GM19455 (cell line): ENCODE measurements at regions not wholly inside any gene's neighbourhood (a gene's known extent, or its start where the extent isn't known, plus 50 kb on each side); places are given as distances from the start of the nearest gene placed in this dataset.

Experiments used
- ATAC-seq: cut with Tn5 transposase; IDR thresholded peaks from one replicate; pipeline ENCODE4 v1.9.1; 2021; ENCODE audit not compliant: unreplicated experiment

DNA sequence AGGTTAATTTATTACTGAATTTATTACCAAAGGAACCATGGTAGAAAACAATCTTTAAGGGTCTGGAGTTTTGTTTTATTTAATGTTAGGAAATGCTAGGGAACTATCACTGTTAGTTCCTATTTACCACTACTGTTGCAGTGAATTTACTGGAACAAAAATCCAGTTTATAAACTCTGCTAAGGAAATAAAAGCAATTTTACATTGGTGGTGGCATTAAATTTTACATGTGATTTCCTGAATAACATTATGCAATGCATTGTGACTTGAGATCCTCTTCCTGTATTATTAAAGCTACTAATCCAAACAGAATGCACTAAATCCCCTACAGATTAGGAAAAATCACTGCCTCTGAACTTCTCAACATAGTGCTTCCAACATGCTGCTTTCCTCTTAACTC, 599.5 kb upstream of the PTGER4 start:
- ATAC-seq = no peak

DNA sequence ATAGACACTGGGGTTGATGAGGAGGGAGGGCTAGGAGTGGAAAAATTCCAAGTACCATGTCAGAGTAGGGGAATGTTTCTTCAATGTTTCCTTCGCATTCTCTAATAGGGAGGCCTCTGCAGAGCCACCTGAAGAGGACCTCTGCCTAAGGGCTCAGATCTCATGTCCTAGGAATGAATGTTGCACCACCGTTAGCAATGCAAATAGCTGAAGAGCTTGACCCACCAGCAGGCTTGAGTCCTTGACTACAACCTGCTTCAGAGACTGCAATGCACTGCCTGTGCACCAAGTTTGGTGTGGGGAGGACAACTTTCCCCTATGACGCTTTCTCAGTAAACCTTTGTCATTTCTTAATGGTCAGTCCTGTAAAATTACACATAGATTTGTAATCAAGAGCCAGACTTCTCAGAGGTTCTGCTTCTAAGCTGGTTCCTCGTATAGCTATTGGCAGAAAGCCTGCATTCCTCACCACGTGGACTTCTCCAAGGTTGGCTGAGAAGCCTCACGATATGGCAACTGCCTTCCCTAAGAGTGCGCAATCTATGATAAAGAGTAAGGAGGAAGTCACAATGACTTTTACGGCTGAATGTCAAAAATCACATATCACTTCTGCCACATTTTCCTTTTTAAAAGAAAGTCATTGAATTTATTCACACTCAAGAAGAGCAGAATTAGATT, 600.7 kb upstream of the PTGER4 start:
- ATAC-seq = no peak

DNA sequence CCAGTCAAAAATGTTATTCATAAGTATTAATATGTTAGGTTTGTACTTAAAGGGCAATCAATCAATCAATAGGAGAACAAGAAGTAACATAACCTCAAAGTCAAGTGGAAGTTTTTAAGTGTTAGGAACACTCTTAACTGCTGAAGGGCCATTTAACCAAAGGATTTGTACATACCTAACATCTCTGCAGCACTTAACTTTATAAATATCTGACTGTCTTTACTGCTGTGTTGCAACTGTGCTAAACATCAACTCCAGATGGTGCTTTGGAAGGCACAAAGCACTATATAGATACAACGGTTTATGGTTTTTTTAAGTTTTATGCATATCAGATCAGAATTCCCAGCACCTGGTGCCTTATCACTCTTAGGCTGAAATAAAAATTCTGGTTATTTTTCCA, 604.9 kb upstream of the PTGER4 start:
- no peak for ATAC-seq

DNA sequence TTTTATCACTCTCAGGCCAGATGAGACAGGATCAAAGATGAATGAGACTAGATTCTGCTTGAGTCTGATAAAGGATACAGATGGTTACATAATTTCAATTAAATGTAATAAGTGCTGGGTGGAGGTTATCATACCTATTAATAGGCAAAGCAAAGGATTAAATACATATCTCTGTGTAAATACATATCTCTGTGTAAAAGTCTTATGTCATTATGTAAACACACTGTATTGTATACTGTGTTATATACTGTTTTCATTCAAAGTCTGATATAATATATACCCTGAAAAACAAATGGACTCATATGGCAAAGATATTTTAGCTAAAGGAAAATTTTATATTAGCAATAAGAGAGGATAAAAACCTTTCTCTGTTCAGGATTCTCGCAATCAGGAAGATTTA, 605.8 kb upstream of the PTGER4 start:
- no peak for ATAC-seq

DNA sequence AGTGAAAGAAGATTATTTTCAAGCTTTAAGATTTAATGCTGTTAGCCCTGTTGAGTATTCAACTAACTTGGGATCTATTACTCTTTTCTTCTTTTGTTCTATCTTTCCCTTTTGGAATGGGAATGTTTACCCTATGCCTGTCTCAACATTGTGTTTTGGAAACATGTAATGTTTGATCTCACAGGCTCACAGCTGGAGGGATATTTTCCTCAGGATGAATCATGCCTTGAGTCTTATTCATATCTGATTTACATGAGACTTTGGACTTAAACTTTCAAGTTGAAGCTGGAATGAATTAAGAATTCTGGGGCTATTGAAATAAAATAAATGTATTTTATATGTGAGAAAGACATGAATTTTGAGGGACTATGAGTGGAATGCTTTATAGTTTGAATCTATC, 607.8 kb upstream of the PTGER4 start:
- ATAC-seq = no peak

DNA sequence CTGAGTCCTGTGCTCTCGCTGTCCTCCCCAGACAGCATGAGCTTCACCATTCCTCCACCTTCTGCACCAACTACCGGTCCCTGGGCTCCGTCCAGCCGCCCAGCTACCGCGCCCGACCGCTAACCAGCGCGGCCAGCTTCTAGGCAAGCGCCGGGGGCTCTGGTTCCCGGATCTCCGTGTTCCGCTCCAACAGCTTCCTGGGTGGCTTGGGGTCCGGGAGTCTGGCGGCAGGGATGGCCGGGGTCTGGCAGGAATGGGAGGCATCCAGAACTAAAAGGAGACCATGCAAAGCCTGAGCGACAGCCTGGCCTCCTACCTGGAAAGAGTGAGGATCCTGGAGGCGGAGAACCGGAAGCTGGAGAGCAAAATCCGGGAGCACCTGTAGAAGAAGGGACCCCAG, 613.1 kb upstream of the PTGER4 start:
- no peak for ATAC-seq

DNA sequence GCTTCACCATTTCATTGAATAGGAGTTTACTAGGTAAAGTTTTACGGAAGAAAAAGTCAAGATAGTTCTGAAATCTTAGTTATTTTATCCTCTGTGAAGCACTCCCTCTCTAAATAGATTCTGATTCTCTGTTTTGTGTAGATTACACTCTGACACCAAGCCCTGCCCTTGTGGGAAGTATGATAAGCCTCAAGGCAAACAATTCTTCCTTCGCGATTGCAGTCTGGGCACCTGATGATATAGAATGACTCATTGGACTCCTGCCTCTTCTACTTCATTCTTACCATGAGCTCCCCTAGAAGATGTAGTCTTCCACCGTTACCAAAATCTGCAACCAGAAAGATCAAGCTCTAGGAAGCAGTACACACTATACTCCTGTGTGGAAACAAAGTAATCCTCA, 626.9 kb upstream of the PTGER4 start:
- no peak for ATAC-seq

DNA sequence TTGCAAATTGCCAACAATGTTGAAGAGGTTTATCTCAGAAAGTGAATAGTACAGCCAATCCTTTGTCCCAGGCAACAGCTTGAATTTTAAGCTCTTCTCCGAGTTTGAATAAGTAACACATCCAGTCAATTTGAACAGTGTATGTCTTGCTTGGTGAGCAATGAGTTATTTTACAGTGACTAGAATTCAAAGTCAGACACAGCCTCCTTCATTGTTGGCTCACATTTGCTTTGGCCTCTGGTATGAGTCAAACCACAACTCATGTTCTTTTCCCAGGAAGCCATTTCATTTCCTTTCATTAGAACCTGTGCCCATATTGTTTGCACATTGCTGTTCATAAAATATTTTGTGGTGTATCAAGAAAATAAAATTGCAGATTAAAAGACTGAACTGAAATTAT, 622.0 kb upstream of the DAB2 start:
- ATAC-seq = no peak

DNA sequence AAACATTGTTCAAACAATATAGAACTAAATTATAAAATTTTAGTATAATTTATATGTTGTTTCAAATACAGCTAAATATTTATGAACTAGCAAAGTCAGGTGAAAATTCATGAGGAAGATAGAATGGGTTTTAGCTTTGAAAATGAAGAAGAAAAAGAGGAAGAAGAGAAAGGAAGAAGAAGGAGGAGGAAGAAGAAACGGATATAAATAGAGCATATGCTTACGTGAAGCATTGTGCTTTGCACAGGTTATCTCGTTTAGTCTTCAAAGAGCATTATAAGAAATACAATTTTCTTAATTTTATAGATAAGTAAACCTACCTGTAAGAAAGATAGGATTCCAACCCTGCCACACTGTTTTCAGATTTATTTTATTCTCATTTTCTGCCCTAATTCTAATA, 620.6 kb upstream of the DAB2 start:
- ATAC-seq = no peak

DNA sequence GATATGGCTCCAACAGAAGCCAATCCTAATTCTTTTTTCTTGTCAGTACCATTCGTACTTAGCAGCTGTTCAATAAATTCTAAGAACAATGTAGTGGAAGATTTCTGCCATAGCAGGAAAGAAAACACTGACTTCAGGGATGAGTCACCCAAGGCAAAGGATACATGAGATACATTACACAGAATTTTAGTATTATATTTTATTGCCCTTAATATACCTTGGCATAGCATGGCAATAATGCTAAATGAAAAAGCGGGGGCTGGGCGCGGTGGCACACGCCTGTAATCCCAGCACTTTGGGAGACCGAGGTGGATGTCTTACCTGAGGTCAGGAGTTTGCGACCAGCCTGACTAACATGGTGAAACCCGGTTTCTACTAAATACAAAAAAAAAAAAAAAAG, 619.1 kb upstream of the DAB2 start:
- ATAC-seq = no peak

DNA sequence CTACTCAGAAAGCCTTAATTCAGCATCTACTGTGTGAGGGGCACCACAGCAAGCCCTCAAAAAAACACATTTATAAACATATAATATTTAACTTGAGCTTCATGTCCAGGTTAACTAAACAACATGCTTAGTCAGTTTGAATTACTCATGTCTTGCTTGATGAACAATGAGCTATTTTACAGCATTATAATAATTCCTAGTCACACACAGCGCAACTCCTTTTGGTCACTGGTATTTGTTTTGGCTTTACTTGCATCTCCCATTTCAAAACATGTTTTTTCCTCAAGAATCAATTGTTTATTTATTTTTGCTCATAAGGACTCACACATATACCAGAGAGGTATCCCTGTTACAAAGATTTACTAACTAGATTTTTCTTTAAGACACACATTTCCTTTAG, 616.7 kb upstream of the DAB2 start:
- no peak for ATAC-seq

DNA sequence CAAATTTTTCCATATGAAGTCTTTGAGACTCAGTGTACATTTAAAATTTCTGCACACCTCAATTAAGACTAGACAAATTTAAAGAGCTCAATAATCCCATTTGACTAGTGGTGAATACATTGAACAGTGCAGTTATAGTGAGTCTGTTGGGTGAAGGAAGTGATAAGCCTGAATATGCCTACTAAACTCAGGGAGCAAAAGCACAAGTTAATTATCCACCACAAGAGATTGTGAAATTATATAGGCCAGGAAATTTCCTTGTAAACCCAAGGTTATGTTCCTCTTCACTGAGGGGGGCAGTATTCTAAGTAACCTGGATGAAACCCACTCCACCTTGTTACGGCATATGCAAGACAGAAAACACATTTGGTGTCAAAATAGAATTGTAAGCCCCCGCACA, 612.9 kb upstream of the DAB2 start:
- no peak for ATAC-seq

DNA sequence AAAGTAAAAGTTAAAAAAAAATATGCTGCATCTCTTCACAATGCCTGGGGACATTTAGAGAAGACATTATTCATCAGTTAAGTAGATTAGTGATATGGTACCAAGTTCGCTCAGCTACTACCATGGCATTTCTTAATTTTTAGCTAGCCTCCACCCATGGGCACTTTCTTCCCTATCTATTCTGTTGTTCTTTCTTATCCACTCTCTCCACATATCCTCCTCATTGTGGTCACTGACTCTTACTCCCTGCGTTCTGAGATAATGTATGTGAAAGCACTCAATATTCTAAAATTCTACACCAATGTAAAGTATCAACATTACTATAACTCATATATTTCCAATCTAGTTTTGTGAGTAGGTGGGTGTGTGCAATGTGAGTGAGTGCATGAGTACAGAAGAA, 609.7 kb upstream of the DAB2 start:
- ATAC-seq = no peak

DNA sequence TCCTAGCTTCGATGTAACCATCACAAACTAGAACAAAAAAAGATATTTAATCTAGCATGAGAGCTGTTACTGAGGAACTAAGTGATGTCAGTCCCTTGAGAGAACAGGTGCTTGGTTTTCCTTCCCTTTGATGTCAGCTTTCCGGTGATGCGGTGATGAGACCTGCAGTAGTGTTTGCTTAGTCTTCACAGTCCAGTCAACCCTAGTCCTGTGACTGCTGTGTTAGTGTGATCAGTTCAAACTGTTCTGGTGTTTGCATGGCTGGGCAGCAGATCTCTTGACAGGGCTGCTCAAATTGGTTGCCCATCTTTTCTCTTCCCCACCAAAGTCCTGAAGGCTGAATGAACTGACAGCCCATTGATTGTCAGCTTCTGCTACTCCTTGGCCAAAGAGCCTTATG, 608.6 kb upstream of the DAB2 start:
- no peak for ATAC-seq

DNA sequence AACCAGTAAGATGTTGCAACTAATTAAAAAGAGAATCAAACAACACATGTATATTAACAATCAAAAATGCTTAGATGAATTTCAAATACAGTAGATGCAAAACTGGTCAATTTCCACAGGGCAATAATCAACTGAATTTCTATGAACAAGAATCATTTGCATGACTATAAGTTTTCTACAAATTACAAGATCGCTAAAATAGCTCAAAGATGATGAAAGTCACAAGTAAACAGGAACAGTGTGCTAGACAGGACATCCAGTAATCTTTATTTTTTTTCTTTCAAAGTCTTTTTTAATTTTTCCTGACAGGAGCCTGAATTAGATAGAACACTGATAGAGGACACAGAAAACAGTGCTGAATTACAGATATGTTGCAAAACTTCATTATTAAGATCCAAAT, 608.2 kb upstream of the DAB2 start:
- no peak for ATAC-seq

DNA sequence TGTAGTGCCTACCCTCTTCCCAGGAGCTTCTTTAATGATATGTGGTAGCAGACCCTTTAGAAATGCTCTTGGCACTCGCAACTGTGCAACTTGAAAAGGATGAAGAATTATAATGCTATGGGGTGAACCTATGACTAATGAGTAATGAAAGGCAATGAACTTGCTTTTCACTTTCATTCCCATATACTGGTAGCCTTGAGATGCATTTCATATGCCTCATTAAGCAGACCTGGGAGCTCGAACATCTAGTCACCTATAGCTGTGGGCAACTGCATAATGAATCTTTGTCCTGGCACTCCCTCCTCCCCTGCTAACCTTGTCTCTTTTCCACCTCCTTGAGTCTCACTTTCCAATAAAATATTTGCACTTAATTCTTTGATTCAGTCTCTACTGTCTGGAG, 605.9 kb upstream of the DAB2 start:
- no peak for ATAC-seq

DNA sequence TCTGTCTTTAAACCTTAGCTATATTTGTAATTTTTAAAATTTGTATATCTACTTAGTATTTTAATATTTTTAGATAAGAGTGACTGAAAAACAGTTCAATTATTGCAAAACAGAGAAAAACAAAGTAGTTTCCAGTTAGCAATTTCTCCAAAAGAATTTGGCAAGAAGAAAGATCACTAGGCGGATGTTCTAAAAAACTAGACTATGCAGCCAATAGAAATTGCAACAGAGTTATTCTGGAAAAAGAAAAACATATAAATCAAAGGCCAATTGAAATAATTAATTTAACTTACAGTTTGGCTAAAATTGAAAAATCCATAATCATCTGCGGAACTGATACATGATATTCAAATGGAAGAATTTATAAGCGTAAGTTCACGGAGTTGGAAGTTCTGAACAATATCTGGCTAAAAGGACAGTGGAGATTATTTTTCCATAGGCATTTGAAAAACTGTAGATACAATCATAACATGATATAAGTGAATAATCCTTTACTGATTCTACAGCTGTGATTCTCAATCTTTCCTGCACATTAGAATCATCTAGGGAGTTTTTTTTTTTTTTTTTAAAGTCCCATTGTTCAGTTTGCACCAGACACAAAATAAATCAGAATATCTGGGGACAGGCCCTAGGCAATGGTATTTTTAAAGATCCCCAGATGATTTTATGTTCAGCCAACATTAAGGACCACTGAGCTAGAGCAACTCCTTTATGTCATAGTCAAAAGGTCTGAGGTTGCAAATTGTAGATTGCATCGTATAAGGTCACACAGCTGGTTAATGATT, 605.1 kb upstream of the DAB2 start:
- ATAC-seq = no peak

DNA sequence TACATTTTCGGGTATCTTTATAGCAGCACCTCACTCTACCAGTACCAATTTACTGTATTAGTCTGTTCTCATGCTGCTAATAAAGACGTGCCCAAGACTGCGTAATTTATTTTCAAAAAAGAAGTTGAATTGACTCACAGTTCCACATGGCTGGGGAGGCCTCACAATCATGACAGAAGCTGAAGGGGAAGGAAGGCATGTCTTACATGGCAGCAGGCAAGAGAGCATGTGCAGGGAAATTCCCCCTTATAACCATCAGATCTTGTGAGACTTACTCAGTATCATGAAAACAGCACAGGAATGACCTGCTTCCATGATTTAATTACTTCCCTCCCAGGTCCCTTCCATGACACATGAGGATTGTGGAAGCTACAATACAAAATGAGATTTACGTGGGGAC, 602.6 kb upstream of the DAB2 start:
- ATAC-seq = no peak

DNA sequence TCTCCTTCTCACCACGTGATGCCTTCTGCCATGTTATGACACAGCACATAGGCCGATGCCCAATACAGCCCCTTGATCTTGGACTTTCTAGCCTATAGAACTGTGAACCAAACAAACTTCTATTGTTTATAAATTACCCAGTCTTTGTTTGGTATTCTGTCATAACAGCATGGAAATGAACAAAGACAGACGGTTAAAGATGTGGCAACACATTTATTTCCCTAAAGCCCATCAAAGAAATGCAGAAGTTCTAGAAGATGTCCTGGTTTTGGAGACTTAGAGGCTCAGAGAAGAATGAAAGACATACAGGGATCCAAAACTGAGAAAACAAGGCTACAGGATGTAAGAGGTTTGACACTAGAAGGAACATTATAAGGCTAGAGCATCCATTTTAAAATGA, 600.8 kb upstream of the DAB2 start:
- no peak for ATAC-seq

DNA sequence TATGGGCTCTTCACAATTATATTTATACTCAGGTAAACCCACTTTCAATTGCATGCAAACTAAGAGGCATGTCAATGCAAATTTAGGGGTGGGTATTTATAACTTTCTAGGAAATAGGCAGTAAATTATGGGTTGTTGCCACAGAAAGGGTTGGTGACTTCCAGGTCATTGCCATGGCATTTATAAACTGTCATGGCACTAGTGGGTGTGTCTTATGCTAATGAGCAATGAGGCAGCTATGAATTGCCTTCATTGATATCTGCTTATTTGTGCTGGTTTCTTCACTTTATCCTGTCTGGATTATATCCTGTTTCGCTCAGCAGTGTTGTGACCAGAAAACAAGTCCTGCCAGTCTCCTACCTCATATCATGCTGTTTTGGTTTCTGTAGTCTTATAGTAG, 597.3 kb upstream of the DAB2 start:
- ATAC-seq = no peak

DNA sequence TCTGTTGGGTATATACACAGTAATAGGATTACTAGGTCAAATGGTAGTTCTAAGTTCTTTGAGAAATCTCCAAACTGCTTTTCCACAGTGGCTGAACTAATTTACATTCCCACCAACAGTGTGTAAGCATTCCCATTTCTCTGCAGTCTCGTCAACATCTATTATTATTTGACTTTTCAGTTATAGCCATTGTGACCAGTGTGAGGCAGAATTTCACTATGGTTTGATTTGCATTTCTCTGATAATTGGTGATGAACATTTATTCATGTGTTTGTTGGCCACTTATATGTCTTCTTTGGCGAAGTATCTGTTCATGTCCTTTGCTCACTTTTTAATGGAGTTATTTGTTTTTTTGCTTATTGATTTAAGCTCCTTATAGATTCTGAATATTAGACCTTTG, 596.2 kb upstream of the DAB2 start:
- no peak for ATAC-seq

DNA sequence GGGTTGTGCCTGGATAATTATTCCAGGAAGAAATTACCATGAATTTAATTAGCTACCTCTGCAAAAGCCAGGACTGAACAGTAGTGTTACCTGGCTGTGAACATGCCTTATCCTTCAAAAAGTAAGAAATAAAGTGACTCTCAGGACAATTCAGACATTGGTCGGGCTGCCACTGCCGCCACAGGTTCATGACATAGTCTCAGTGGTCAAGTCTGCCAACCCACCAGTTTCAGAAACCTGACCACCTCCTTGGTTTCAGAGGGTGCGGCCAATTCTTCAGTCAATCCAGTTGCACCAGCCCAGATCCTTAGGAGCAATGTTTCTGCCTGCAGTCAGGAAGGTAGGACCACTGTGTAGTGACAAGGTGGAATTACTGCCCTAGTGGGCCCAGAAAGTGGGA, 593.1 kb upstream of the DAB2 start:
- no peak for ATAC-seq

DNA sequence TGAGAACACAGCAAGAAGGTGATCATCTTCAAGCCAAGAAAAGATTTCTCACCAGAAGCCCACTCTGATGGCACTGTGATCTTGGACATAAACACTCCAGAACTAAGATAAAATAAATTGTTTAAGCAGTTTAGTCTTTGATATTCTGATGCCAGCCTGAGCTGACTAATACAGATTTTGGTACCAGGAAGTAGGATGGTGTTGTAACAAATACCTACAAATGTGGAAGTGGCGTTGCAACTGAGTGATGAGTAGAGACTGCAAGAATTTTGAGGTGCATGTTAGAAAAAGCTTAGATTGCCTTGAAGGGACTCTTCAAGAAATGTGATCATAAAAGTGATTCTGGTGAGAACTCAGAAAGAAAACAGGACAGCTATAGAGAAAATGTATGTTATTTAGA, 592.4 kb upstream of the DAB2 start:
- no peak for ATAC-seq
